ENCODE measurements at regions not wholly inside any gene's neighbourhood (a gene's known extent, or its start where the extent isn't known, plus 50 kb on each side); places are given as distances from the start of the nearest gene placed in this dataset.
A peak's percentile ranks its signal among the peaks of the same experiment; 100 is the strongest.
"Not testable (repeated sequence)": the region's sequence is repeated elsewhere in the genome, so short reads cannot be mapped to it uniquely, and the experiment has no call there.

- no peak for DNase-seq
Observed at GRCh38 chr18:4528405-4528804, 73.3 kb upstream of the DLGAP1 start.

DNA sequence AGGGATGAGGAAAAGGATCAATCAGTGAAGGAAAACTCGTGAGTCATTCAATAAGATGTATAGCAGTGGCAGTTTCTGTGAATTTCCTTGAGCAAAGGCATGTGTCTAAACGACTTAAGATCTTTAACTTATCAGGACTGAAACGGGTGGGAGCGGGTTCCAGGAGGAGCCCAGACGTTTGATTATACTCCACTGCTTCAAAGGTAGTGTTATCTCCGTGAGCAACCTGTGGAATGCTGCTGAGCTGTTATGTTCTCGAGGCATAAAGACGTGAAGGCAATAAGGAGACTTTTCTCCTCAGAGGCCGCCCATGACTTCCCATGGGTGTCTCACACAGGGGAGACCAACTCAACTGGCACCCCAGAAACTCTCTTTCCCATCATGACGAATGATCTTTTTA is 72.7 kb upstream of the DLGAP1 start:
- not testable (repeated sequence) for DNase-seq

GRCh38 chr18:4524096-4524495 is 69.0 kb upstream of the DLGAP1 start:
- no peak for DNase-seq

DNA sequence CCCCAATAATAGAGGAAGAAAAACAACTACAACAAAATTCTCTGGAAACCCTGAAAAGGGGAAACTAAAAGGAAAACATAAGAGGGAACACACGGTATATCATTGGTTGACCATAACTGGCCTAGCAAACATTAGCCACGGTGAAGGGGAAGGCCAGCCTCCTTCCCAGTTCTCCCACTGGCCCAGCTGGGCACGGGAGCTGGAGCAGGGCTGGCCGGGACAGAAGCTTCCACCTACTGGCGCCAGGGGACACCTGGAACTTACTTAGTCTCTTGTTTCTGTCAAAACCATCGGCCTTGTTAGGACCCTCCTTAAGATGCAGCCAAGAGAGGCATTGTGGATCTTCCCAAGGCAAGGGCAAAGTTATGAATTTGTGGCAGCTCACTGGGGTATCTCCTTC is 56.1 kb upstream of the DLGAP1 start:
- no peak for DNase-seq

- peak; percentile 3 for DNase-seq
Observed at GRCh38 chr18:4510711-4511110, 55.6 kb upstream of the DLGAP1 start.

DNA sequence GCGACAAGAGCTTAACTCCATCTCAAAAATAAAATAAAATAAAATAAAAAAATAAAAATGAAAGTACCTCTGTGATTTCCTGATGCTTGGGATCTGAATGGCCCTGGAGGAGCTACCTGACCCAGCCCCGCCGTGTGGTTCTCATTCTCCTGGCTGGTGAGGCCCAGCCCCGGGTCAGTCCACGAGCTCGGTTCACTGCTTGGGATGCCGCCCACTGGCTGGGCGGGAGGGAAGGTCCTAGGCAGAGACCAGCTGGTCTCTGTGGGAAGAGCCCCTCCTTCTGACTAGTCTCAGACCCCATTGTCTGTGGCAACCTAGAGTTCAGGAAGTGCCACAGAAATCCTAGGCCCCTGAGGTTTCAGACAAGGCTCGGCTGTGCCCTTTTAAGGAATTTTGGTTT is 55.1 kb upstream of the DLGAP1 start:
- no peak for DNase-seq
